ENCODE measurements at regions not wholly inside any gene's neighbourhood (a gene's known extent, or its start where the extent isn't known, plus 50 kb on each side); places are given as distances from the start of the nearest gene placed in this dataset.

DNA sequence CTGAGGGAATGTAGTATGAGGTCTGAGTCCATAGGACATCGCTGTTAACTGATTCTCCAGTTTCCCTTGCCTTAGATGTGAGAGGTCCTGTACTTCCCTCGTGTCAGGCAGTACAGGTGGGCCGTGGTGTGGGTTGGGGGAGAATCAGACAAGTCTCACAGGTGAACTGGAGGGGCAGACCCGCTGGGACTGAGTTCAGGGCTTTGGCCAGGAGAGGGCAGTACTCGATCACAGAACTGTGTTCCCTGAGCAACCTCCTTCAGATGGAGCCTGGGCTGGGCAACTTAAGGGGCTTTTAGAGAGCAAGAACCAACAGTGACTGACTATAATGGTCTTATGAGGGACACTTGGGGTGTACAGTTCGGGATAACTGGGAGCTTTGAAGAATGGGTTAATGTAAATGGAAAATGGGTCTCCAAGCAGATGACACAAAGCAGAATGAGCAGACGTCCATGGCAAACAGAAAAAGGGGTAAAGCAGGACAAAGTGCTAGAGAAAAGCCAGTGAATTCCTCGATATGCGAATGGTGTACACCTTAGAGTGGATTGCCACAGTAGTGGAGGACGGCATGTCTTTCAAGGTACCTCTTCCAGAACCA is 83.6 kb downstream of the CCNG2 start:
- H3K9ac ChIP-seq (ENCODE audit: low read depth in 1 of 2, low read length in 2 of 2) = no peak overlapping the region
- H3K27me3 ChIP-seq (ENCODE audit: control insufficient read depth in 4 of 4, insufficient read depth in 4 of 4, low read length in 3 of 4) = no peaks in the 10 kb centered on the region
- no peak overlapping the region for H3K27ac ChIP-seq (ENCODE audit: low read depth in 1 of 2, low read length in 2 of 2)
- no peaks in the 10 kb centered on the region for H3K36me3 ChIP-seq (ENCODE audit: control insufficient read depth in 4 of 4, insufficient read depth in 3 of 4, low read depth in 1 of 4, low read length in 3 of 4)
- peak; percentile 82 to 86 for TF ChIP-seq RAD21 (IDR thresholded peaks at IDR 0.05)
- no peak for TF ChIP-seq TAF1 (conservative IDR thresholded peaks at IDR 0.05)
- TF ChIP-seq GABPA (IDR thresholded peaks at IDR 0.05 in 1 of 2, conservative IDR thresholded peaks at IDR 0.05 in 1 of 2) = no peak
- TF ChIP-seq RXRA (IDR thresholded peaks at IDR 0.05) = no peak
- TF ChIP-seq NR2F2 (IDR thresholded peaks at IDR 0.05) = no peak
- TF ChIP-seq CTCF (IDR thresholded peaks at IDR 0.05; ENCODE audit: low read depth, low read length, missing input control) = peak; percentile 63
- no peak for TF ChIP-seq SP1 (IDR thresholded peaks at IDR 0.05)
- H3K4me1 ChIP-seq (ENCODE audit: control insufficient read depth in 4 of 4, insufficient read depth in 4 of 4, low read length in 3 of 4) = no peaks in the 10 kb centered on the region
- H3K9me3 ChIP-seq (ENCODE audit: control insufficient read depth in 4 of 4, low read length in 3 of 4) = no peaks in the 10 kb centered on the region
- H3K4me3 ChIP-seq (ENCODE audit: low read depth in 1 of 3, low read length in 3 of 3) = no peak overlapping the region
- peak; percentile 68 for DNase-seq (ENCODE audit: low spot score)
- WGBS = 20% methylated on average over 10 of the region's 10 CpGs

GRCh38 chr4:77248805-77249204 is 91.8 kb downstream of the CCNG2 start:
- no peaks in the 10 kb centered on the region for H3K36me3 ChIP-seq (ENCODE audit: control insufficient read depth in 4 of 4, insufficient read depth in 3 of 4, low read depth in 1 of 4, low read length in 3 of 4)

More at GRCh38 chr4:77248805-77249204, 91.8 kb downstream of the CCNG2 start:
- no peaks in the 10 kb centered on the region for H3K27me3 ChIP-seq (ENCODE audit: control insufficient read depth in 4 of 4, insufficient read depth in 4 of 4, low read length in 3 of 4)
- 45% methylated on average over 4 of the region's 4 CpGs for WGBS
- H3K4me3 ChIP-seq (ENCODE audit: low read depth in 1 of 3, low read length in 3 of 3) = no peak overlapping the region
- H3K27ac ChIP-seq (ENCODE audit: low read depth in 1 of 2, low read length in 2 of 2) = no peak overlapping the region
- DNase-seq (ENCODE audit: low spot score) = no peak
- no peaks in the 10 kb centered on the region for H3K9me3 ChIP-seq (ENCODE audit: control insufficient read depth in 4 of 4, low read length in 3 of 4)
- no peak overlapping the region for H3K9ac ChIP-seq (ENCODE audit: low read depth in 1 of 2, low read length in 2 of 2)
- H3K4me1 ChIP-seq (ENCODE audit: control insufficient read depth in 4 of 4, insufficient read depth in 4 of 4, low read length in 3 of 4) = no peaks in the 10 kb centered on the region
- TF ChIP-seq FOXA1 (IDR thresholded peaks at IDR 0.05) (no peak), HNF4G (IDR thresholded peaks at IDR 0.05) (no peak), YY1 (IDR thresholded peaks at IDR 0.05) (no peak), RXRA (IDR thresholded peaks at IDR 0.05) (no peak), SP1 (IDR thresholded peaks at IDR 0.05) (no peak), GABPA (IDR thresholded peaks at IDR 0.05 in 1 of 2, conservative IDR thresholded peaks at IDR 0.05 in 1 of 2) (no peak), NR2F2 (IDR thresholded peaks at IDR 0.05) (no peak), TAF1 (conservative IDR thresholded peaks at IDR 0.05) (no peak), JUND (IDR thresholded peaks at IDR 0.05) (no peak), MAX (IDR thresholded peaks at IDR 0.05) (no peak), HNF4A (conservative IDR thresholded peaks at IDR 0.05) (no peak), EGR1 (IDR thresholded peaks at IDR 0.05; ENCODE audit: low read depth in 2 of 2) (no peak), REST (IDR thresholded peaks at IDR 0.05) (no peak), FOXA2 (IDR thresholded peaks at IDR 0.05) (no peak)
- TF ChIP-seq, protein P1, sequence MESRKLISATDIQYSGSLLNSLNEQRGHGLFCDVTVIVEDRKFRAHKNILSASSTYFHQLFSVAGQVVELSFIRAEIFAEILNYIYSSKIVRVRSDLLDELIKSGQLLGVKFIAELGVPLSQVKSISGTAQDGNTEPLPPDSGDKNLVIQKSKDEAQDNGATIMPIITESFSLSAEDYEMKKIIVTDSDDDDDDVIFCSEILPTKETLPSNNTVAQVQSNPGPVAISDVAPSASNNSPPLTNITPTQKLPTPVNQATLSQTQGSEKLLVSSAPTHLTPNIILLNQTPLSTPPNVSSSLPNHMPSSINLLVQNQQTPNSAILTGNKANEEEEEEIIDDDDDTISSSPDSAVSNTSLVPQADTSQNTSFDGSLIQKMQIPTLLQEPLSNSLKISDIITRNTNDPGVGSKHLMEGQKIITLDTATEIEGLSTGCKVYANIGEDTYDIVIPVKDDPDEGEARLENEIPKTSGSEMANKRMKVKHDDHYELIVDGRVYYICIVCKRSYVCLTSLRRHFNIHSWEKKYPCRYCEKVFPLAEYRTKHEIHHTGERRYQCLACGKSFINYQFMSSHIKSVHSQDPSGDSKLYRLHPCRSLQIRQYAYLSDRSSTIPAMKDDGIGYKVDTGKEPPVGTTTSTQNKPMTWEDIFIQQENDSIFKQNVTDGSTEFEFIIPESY (IDR thresholded peaks at IDR 0.05) = no peak
- TF ChIP-seq, protein P2, sequence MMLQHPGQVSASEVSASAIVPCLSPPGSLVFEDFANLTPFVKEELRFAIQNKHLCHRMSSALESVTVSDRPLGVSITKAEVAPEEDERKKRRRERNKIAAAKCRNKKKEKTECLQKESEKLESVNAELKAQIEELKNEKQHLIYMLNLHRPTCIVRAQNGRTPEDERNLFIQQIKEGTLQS (IDR thresholded peaks at IDR 0.05) = no peak
